Sigmoid colon (tissue), 3 donors: ENCODE measurements at regions not wholly inside any gene's neighbourhood (a gene's known extent, or its start where the extent isn't known, plus 50 kb on each side); places are given as distances from the start of the nearest gene placed in this dataset.

ENCODE experiments used
- POLR2A ChIP-seq, 2 donors: fragments of 450-650 bp; IDR thresholded peaks; one replicate each; pipeline ENCODE4 v1.6.1; 2016; ENCODE audit warnings: antibody characterized with exemption in 2 of 2, mild to moderate bottlenecking in 2 of 2, moderate library complexity in 2 of 2
- TF ChIP-seq, protein P1 (sequence below), 4 experiments: fragments of 450-650 bp in 3 of 4; fragments of 200-600 bp in 1 of 4; IDR thresholded peaks; one replicate each; pipeline ENCODE4 v1.5.1; 2016 to 2019; ENCODE audit warnings: antibody characterized with exemption in 4 of 4, mild to moderate bottlenecking in 3 of 4, moderate library complexity in 2 of 4

DNA sequence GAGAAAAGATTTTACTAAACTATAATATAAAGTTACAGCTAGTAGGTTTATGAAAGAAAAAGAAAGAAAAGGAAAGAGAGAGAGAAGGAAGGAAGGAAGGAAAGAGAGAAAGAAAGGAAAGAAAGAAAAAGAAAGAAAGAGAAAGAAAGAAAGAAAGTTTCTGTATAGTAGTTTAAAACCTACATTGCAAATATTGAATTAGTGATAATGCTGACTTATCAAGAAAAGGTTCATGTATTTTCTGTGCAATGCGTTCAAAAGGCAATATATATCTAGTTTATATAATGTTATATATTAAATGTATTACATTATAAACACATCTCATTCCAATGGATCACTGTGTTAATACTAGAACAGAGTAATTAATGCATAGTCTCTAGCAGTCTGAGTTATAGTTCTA is 648.4 kb downstream of the ZBBX start:
- TF ChIP-seq, protein P1, sequence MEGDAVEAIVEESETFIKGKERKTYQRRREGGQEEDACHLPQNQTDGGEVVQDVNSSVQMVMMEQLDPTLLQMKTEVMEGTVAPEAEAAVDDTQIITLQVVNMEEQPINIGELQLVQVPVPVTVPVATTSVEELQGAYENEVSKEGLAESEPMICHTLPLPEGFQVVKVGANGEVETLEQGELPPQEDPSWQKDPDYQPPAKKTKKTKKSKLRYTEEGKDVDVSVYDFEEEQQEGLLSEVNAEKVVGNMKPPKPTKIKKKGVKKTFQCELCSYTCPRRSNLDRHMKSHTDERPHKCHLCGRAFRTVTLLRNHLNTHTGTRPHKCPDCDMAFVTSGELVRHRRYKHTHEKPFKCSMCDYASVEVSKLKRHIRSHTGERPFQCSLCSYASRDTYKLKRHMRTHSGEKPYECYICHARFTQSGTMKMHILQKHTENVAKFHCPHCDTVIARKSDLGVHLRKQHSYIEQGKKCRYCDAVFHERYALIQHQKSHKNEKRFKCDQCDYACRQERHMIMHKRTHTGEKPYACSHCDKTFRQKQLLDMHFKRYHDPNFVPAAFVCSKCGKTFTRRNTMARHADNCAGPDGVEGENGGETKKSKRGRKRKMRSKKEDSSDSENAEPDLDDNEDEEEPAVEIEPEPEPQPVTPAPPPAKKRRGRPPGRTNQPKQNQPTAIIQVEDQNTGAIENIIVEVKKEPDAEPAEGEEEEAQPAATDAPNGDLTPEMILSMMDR (IDR thresholded peaks at IDR 0.05): no peak
- TF ChIP-seq POLR2A (IDR thresholded peaks at IDR 0.05): no peak
